Heart left ventricle (tissue), 13 donors: ENCODE measurements at regions not wholly inside any gene's neighbourhood (a gene's known extent, or its start where the extent isn't known, plus 50 kb on each side); places are given as distances from the start of the nearest gene placed in this dataset.

Experiments used
- POLR2A ChIP-seq, 2 donors: fragments of 450-650 bp; IDR thresholded peaks; one replicate each; pipeline ENCODE4 v1.6.1; 2017; ENCODE audit warnings: antibody characterized with exemption in 2 of 2, mild to moderate bottlenecking in 2 of 2, moderate library complexity in 2 of 2
- TF ChIP-seq, protein P1 (sequence below), 12 donors: fragments of 200-600 bp; sonication (generic) in 4 of 12; IDR thresholded peaks; one replicate each; pipeline versions ENCODE4 v1.5.0 to v1.8.0; 2018 to 2022; ENCODE audit warnings: antibody characterized with exemption in 12 of 12, mild to moderate bottlenecking in 5 of 12
- donor health status: ischemic (EF 13 %, LVEDD 7.1; RV severe dilation, severe dysfunction).
- donor health status: DM: no; HTN: yes; CAD: no.
- donor health status: DM: no; HTN: no; CAD: no.
- donor health status: ischemic (EF 25% LVEDD 6.9; RV normal size, moderate dysfunction).
- donor health status: ischemic (EF 25% LVEDD 5.7; RV mildly dilated, moderate dysfunction).
- donor health status: ischemic (EF 35%, LVEDD 5.7; RV mildly dilated, moderate dysfunction).
- donor health status: nonischemic (EF 11% LVEDD 7.7; RV severe dilation, severe dysfunction).
- donor health status: DM: yes; HTN: yes; CAD: no.
- donor health status: PGD.
- donor health status: ischemic (EF 29% LVEDD 5.4; RV normal size, mild dysfunction).
- donor health status: nonischemic (EF 23%, LVEDD 6.1; RV moderate dilation, normal function).

DNA sequence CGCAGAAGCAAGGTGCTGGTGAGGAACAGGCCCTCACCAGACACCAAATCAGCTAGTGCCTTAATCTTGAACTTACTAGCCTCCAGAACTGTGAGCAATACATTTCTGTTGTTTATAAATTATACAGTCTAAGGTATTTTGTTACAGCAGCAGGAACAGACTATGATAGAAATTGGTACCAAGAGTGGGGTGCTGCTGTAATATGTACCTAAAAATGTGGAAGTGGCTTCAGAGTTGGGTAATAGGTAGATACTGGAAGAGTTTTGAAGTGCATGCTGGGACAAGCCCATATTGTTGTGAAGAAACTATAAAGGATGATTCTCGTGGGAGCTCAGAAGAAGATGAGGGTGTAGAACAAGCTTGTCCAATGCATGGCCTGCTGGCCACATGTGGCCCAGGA is 866.8 kb downstream of the C6orf118 start:
- TF ChIP-seq, protein P1, sequence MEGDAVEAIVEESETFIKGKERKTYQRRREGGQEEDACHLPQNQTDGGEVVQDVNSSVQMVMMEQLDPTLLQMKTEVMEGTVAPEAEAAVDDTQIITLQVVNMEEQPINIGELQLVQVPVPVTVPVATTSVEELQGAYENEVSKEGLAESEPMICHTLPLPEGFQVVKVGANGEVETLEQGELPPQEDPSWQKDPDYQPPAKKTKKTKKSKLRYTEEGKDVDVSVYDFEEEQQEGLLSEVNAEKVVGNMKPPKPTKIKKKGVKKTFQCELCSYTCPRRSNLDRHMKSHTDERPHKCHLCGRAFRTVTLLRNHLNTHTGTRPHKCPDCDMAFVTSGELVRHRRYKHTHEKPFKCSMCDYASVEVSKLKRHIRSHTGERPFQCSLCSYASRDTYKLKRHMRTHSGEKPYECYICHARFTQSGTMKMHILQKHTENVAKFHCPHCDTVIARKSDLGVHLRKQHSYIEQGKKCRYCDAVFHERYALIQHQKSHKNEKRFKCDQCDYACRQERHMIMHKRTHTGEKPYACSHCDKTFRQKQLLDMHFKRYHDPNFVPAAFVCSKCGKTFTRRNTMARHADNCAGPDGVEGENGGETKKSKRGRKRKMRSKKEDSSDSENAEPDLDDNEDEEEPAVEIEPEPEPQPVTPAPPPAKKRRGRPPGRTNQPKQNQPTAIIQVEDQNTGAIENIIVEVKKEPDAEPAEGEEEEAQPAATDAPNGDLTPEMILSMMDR (IDR thresholded peaks at IDR 0.05): no peak
- no peak for TF ChIP-seq POLR2A (IDR thresholded peaks at IDR 0.05)
